ENCODE measurements at regions not wholly inside any gene's neighbourhood (a gene's known extent, or its start where the extent isn't known, plus 50 kb on each side); places are given as distances from the start of the nearest gene placed in this dataset.

- Mint-ChIP-seq H3K4me3 (no peak overlapping the region), H3K9me3 (ENCODE audit: insufficient read depth) (no peaks in the 10 kb centered on the region), H3K27me3 (peaks cover 11% of the 10 kb centered on the region), H3K4me1 (peaks cover 10% of the 10 kb centered on the region), H3K27ac (no peak overlapping the region)
- Histone ChIP-seq H3K27me3 (replicated peaks in 1 of 4; ENCODE audit: control extremely low read depth in 1 of 4, control insufficient read depth in 3 of 4, insufficient read depth in 4 of 4, low read length in 3 of 4) (no peaks in the 10 kb centered on the region), H3K36me3 (replicated peaks in 1 of 2; ENCODE audit: control extremely low read depth in 1 of 2, control insufficient read depth in 1 of 2, extremely low read depth in 1 of 2, insufficient read depth in 2 of 2, low read length in 1 of 2) (no peaks in the 10 kb centered on the region), H4K20me1 (ENCODE audit: control insufficient read depth, insufficient read depth, low read length, poor library complexity, severe bottlenecking) (no peaks in the 10 kb centered on the region), H3K9ac (ENCODE audit: low read length) (no peak overlapping the region), H3K4me1 (ENCODE audit: control insufficient read depth in 2 of 2, insufficient read depth in 2 of 2, low read length in 2 of 2) (peaks cover 0 to 2% of the 10 kb centered on the region in 2 donors), H3K4me2 (replicated peaks; ENCODE audit: low read depth, low read length, poor library complexity, severe bottlenecking) (no peak overlapping the region), H3K27ac (ENCODE audit: low read length in 2 of 2) (no peak overlapping the region), H3K79me2 (ENCODE audit: control insufficient read depth, insufficient read depth, low read length) (no peaks in the 10 kb centered on the region), H2AFZ (ENCODE audit: insufficient read depth, low read depth, low read length, poor library complexity, severe bottlenecking) (no peak overlapping the region), H3K9me3 (ENCODE audit: control extremely low read depth in 1 of 3, control insufficient read depth in 2 of 3, insufficient read depth in 1 of 3, low read length in 2 of 3) (no peaks in the 10 kb centered on the region), H3K4me3 (ENCODE audit: control extremely low read depth in 1 of 5, extremely low read depth in 1 of 5, insufficient read depth in 1 of 5, low read depth in 2 of 5, low read length in 4 of 5) (no peak overlapping the region)
- intact Hi-C loops (cut with micrococcal nuclease), result no loop called here
- no peak for ATAC-seq (ENCODE audit: low read depth)
- no peak for DNase-seq
- 100% methylated on average over 3 of the region's 3 CpGs for WGBS (ENCODE audit: insufficient coverage)
- CTCF ChIA-PET, result no interaction called here
- POLR2A ChIA-PET, result no interaction called here
- TF ChIP-seq EZH2 (IDR thresholded peaks at IDR 0.05; ENCODE audit: borderline replicate concordance, insufficient read depth, low read depth, low read length, poor library complexity, severe bottlenecking), result no peak
- TF ChIP-seq, protein P1, sequence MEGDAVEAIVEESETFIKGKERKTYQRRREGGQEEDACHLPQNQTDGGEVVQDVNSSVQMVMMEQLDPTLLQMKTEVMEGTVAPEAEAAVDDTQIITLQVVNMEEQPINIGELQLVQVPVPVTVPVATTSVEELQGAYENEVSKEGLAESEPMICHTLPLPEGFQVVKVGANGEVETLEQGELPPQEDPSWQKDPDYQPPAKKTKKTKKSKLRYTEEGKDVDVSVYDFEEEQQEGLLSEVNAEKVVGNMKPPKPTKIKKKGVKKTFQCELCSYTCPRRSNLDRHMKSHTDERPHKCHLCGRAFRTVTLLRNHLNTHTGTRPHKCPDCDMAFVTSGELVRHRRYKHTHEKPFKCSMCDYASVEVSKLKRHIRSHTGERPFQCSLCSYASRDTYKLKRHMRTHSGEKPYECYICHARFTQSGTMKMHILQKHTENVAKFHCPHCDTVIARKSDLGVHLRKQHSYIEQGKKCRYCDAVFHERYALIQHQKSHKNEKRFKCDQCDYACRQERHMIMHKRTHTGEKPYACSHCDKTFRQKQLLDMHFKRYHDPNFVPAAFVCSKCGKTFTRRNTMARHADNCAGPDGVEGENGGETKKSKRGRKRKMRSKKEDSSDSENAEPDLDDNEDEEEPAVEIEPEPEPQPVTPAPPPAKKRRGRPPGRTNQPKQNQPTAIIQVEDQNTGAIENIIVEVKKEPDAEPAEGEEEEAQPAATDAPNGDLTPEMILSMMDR (IDR thresholded peaks at IDR 0.05), result no peak
These were observed 116.2 kb upstream of the ATP1A1 start for GRCh38 chr1:116256875-116257274.

- Mint-ChIP-seq H3K4me3 (no peak overlapping the region), H3K4me1 (peaks cover 15% of the 10 kb centered on the region), H3K27me3 (peaks cover 11% of the 10 kb centered on the region), H3K9me3 (ENCODE audit: insufficient read depth) (no peaks in the 10 kb centered on the region), H3K27ac (no peak overlapping the region)
- TF ChIP-seq, protein P1 (IDR thresholded peaks at IDR 0.05), result no peak
- TF ChIP-seq EZH2 (IDR thresholded peaks at IDR 0.05; ENCODE audit: borderline replicate concordance, insufficient read depth, low read depth, low read length, poor library complexity, severe bottlenecking), result no peak
- ChIA-PET CTCF (no interaction called here), POLR2A (no interaction called here)
- no peak overlapping the region for H2AFZ ChIP-seq (ENCODE audit: insufficient read depth, low read depth, low read length, poor library complexity, severe bottlenecking)
- no peak overlapping the region for H3K9ac ChIP-seq (ENCODE audit: low read length)
- H3K27ac ChIP-seq (ENCODE audit: low read length in 2 of 2), result no peak overlapping the region
- H4K20me1 ChIP-seq (ENCODE audit: control insufficient read depth, insufficient read depth, low read length, poor library complexity, severe bottlenecking), result no peaks in the 10 kb centered on the region
- no peaks in the 10 kb centered on the region for H3K9me3 ChIP-seq (ENCODE audit: control extremely low read depth in 1 of 3, control insufficient read depth in 2 of 3, insufficient read depth in 1 of 3, low read length in 2 of 3)
- H3K79me2 ChIP-seq (ENCODE audit: control insufficient read depth, insufficient read depth, low read length), result no peaks in the 10 kb centered on the region
- intact Hi-C loops (cut with micrococcal nuclease), result no loop called here
- DNase-seq (no peak), ATAC-seq (ENCODE audit: low read depth) (no peak)
- no peaks in the 10 kb centered on the region for H3K36me3 ChIP-seq (replicated peaks in 1 of 2; ENCODE audit: control extremely low read depth in 1 of 2, control insufficient read depth in 1 of 2, extremely low read depth in 1 of 2, insufficient read depth in 2 of 2, low read length in 1 of 2)
- no peaks in the 10 kb centered on the region for H3K27me3 ChIP-seq (replicated peaks in 1 of 4; ENCODE audit: control extremely low read depth in 1 of 4, control insufficient read depth in 3 of 4, insufficient read depth in 4 of 4, low read length in 3 of 4)
- H3K4me3 ChIP-seq (ENCODE audit: control extremely low read depth in 1 of 5, extremely low read depth in 1 of 5, insufficient read depth in 1 of 5, low read depth in 2 of 5, low read length in 4 of 5), result no peak overlapping the region
- no CpG with 5 or more reads among the region's 3 CpGs for WGBS (ENCODE audit: insufficient coverage)
- H3K4me1 ChIP-seq (ENCODE audit: control insufficient read depth in 2 of 2, insufficient read depth in 2 of 2, low read length in 2 of 2), result peaks cover 0 to 7% of the 10 kb centered on the region in 2 donors
- H3K4me2 ChIP-seq (replicated peaks; ENCODE audit: low read depth, low read length, poor library complexity, severe bottlenecking), result no peak overlapping the region
These were observed 115.7 kb upstream of the ATP1A1 start for GRCh38 chr1:116257341-116257767.
